ENCODE measurements at regions not wholly inside any gene's neighbourhood (a gene's known extent, or its start where the extent isn't known, plus 50 kb on each side); places are given as distances from the start of the nearest gene placed in this dataset.
A peak's percentile ranks its signal among the peaks of the same experiment; 100 is the strongest.

DNA sequence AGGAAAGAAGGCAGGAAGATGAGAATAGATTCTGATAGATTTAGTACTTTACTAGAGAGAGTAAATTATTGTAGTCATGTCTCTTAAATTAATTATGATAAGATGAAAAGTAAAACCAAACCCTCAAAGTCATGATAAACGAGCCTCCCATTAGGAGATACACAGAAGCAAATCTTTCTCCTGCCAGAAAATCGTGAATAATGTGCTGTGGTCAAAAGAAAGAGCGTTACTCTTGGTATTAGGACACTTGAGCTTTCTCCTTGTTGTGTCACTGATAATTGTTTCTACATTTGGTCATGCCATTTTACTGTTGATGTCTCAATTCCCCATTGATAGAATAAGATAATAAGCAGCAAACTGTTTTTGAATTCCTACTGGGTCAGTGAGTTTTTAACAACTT lies 562.8 kb upstream of the TLE4 start:
- Histone ChIP-seq H3K27me3 (ENCODE audit: insufficient read depth, low read length) (no peaks in the 10 kb centered on the region), H4K20me1 (ENCODE audit: insufficient read depth, low read length) (no peaks in the 10 kb centered on the region), H3K4me3 (ENCODE audit: insufficient read depth, low read depth, low read length) (no peak overlapping the region), H3K4me2 (ENCODE audit: low read length) (no peak overlapping the region), H2AFZ (ENCODE audit: low read depth, low read length) (no peak overlapping the region), H3K36me3 (ENCODE audit: insufficient read depth, low read length) (no peaks in the 10 kb centered on the region), H3K9ac (ENCODE audit: low read length) (no peak overlapping the region), H3K79me2 (ENCODE audit: insufficient read depth, low read length) (no peaks in the 10 kb centered on the region), H3K9me3 (ENCODE audit: insufficient read depth, low read depth, low read length) (no peaks in the 10 kb centered on the region), H3K27ac (ENCODE audit: low read depth, low read length) (no peak overlapping the region), H3K4me1 (ENCODE audit: insufficient read depth, low read length) (peaks cover 8% of the 10 kb centered on the region)
- FAIRE-seq (no peak), DNase-seq (ENCODE audit: low read depth) (peak; percentile 52)
- H3K4me3 Mint-ChIP-seq (ENCODE audit: unreplicated experiment): no peak overlapping the region
- no peaks in the 10 kb centered on the region for H3K27me3 Mint-ChIP-seq (ENCODE audit: low read depth, unreplicated experiment)
- no peak for TF ChIP-seq EZH2 (IDR thresholded peaks at IDR 0.05; ENCODE audit: insufficient read depth, low read length)
- TF ChIP-seq, protein P1, sequence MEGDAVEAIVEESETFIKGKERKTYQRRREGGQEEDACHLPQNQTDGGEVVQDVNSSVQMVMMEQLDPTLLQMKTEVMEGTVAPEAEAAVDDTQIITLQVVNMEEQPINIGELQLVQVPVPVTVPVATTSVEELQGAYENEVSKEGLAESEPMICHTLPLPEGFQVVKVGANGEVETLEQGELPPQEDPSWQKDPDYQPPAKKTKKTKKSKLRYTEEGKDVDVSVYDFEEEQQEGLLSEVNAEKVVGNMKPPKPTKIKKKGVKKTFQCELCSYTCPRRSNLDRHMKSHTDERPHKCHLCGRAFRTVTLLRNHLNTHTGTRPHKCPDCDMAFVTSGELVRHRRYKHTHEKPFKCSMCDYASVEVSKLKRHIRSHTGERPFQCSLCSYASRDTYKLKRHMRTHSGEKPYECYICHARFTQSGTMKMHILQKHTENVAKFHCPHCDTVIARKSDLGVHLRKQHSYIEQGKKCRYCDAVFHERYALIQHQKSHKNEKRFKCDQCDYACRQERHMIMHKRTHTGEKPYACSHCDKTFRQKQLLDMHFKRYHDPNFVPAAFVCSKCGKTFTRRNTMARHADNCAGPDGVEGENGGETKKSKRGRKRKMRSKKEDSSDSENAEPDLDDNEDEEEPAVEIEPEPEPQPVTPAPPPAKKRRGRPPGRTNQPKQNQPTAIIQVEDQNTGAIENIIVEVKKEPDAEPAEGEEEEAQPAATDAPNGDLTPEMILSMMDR (IDR thresholded peaks at IDR 0.05; ENCODE audit: insufficient read depth, low read depth, low read length): no peak
- no peak overlapping the region for H3K27ac Mint-ChIP-seq (ENCODE audit: unreplicated experiment)
- no peaks in the 10 kb centered on the region for H3K36me3 Mint-ChIP-seq (ENCODE audit: low read depth, unreplicated experiment)
- peaks cover 5% of the 10 kb centered on the region for H3K9me3 Mint-ChIP-seq (ENCODE audit: unreplicated experiment)
- H3K4me1 Mint-ChIP-seq (ENCODE audit: low read depth, unreplicated experiment): peaks cover 15% of the 10 kb centered on the region

GRCh38 chr9:79011461-79011860 lies 560.3 kb upstream of the TLE4 start:
- Mint-ChIP-seq H3K4me3 (ENCODE audit: unreplicated experiment) (no peak overlapping the region), H3K4me1 (ENCODE audit: low read depth, unreplicated experiment) (peaks cover 29% of the 10 kb centered on the region), H3K9me3 (ENCODE audit: unreplicated experiment) (peaks cover 5% of the 10 kb centered on the region), H3K27me3 (ENCODE audit: low read depth, unreplicated experiment) (no peaks in the 10 kb centered on the region), H3K36me3 (ENCODE audit: low read depth, unreplicated experiment) (no peaks in the 10 kb centered on the region), H3K27ac (ENCODE audit: unreplicated experiment) (no peak overlapping the region)
- H3K27ac ChIP-seq (ENCODE audit: low read depth, low read length): no peak overlapping the region
- no peaks in the 10 kb centered on the region for H3K9me3 ChIP-seq (ENCODE audit: insufficient read depth, low read depth, low read length)
- H3K9ac ChIP-seq (ENCODE audit: low read length): no peak overlapping the region
- no peaks in the 10 kb centered on the region for H3K27me3 ChIP-seq (ENCODE audit: insufficient read depth, low read length)
- TF ChIP-seq, protein P1 (IDR thresholded peaks at IDR 0.05; ENCODE audit: insufficient read depth, low read depth, low read length): no peak
- TF ChIP-seq EZH2 (IDR thresholded peaks at IDR 0.05; ENCODE audit: insufficient read depth, low read length): no peak
- no peak overlapping the region for H2AFZ ChIP-seq (ENCODE audit: low read depth, low read length)
- no peaks in the 10 kb centered on the region for H3K36me3 ChIP-seq (ENCODE audit: insufficient read depth, low read length)
- H3K4me2 ChIP-seq (ENCODE audit: low read length): no peak overlapping the region
- no peaks in the 10 kb centered on the region for H3K79me2 ChIP-seq (ENCODE audit: insufficient read depth, low read length)
- DNase-seq (ENCODE audit: low read depth) (no peak), FAIRE-seq (no peak)
- peaks cover 17% of the 10 kb centered on the region for H3K4me1 ChIP-seq (ENCODE audit: insufficient read depth, low read length)
- H4K20me1 ChIP-seq (ENCODE audit: insufficient read depth, low read length): no peaks in the 10 kb centered on the region
- no peak overlapping the region for H3K4me3 ChIP-seq (ENCODE audit: insufficient read depth, low read depth, low read length)

DNA sequence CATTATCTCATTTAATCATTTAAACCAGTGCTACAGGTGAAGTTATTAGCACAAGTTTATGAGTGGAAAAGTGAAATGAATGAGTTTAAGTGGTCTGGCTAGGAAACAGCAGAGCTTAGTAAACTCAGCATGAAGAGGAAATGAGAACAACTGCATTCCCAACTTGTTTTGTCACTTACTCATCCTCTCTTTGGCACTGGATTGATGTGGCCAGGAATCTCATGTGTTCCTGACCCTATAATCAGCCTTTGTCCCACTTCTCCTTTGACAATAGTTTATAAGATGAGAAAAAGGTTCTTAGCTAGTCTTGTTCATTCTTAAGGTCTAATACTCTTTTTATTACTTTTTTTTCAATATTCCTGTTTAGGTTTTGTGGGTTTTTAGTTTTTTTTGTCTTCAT lies 559.2 kb upstream of the TLE4 start:
- peaks cover 29% of the 10 kb centered on the region for H3K4me1 Mint-ChIP-seq (ENCODE audit: low read depth, unreplicated experiment)
- no peak overlapping the region for H3K27ac Mint-ChIP-seq (ENCODE audit: unreplicated experiment)
- Histone ChIP-seq H3K36me3 (ENCODE audit: insufficient read depth, low read length) (no peaks in the 10 kb centered on the region), H3K27ac (ENCODE audit: low read depth, low read length) (peak overlapping the region; percentile 48), H3K4me1 (ENCODE audit: insufficient read depth, low read length) (peaks cover 17% of the 10 kb centered on the region), H2AFZ (ENCODE audit: low read depth, low read length) (no peak overlapping the region), H3K9me3 (ENCODE audit: insufficient read depth, low read depth, low read length) (no peaks in the 10 kb centered on the region), H4K20me1 (ENCODE audit: insufficient read depth, low read length) (no peaks in the 10 kb centered on the region), H3K27me3 (ENCODE audit: insufficient read depth, low read length) (no peaks in the 10 kb centered on the region), H3K79me2 (ENCODE audit: insufficient read depth, low read length) (no peaks in the 10 kb centered on the region), H3K9ac (ENCODE audit: low read length) (no peak overlapping the region), H3K4me2 (ENCODE audit: low read length) (no peak overlapping the region), H3K4me3 (ENCODE audit: insufficient read depth, low read depth, low read length) (no peak overlapping the region)
- peak; percentile 95 for FAIRE-seq
- no peaks in the 10 kb centered on the region for H3K36me3 Mint-ChIP-seq (ENCODE audit: low read depth, unreplicated experiment)
- peaks cover 5% of the 10 kb centered on the region for H3K9me3 Mint-ChIP-seq (ENCODE audit: unreplicated experiment)
- no peak for TF ChIP-seq EZH2 (IDR thresholded peaks at IDR 0.05; ENCODE audit: insufficient read depth, low read length)
- TF ChIP-seq, protein P1 (IDR thresholded peaks at IDR 0.05; ENCODE audit: insufficient read depth, low read depth, low read length): no peak
- H3K27me3 Mint-ChIP-seq (ENCODE audit: low read depth, unreplicated experiment): no peaks in the 10 kb centered on the region
- no peak overlapping the region for H3K4me3 Mint-ChIP-seq (ENCODE audit: unreplicated experiment)
- peak; percentile 69 for DNase-seq (ENCODE audit: low read depth)

All from astrocyte (in vitro differentiated cells and primary cell).